Posterior cingulate gyrus (tissue), 11 donors: ENCODE measurements at regions not wholly inside any gene's neighbourhood (a gene's known extent, or its start where the extent isn't known, plus 50 kb on each side); places are given as distances from the start of the nearest gene placed in this dataset.
A peak's percentile ranks its signal among the peaks of the same experiment; 100 is the strongest.

ENCODE experiments used
- DNase-seq, 10 donors: peaks; one replicate each; pipeline versions ENCODE4 v3.0.0 to v3.0.0-alpha.2; 2020 to 2021; ENCODE audit warnings: mixed read lengths in 3 of 10
- intact Hi-C: fragments of 100-400 bp; cut with DNase I; formaldehyde crosslinking; loops from one replicate; pipeline ENCODE4 v1.15.1; 2023

DNA sequence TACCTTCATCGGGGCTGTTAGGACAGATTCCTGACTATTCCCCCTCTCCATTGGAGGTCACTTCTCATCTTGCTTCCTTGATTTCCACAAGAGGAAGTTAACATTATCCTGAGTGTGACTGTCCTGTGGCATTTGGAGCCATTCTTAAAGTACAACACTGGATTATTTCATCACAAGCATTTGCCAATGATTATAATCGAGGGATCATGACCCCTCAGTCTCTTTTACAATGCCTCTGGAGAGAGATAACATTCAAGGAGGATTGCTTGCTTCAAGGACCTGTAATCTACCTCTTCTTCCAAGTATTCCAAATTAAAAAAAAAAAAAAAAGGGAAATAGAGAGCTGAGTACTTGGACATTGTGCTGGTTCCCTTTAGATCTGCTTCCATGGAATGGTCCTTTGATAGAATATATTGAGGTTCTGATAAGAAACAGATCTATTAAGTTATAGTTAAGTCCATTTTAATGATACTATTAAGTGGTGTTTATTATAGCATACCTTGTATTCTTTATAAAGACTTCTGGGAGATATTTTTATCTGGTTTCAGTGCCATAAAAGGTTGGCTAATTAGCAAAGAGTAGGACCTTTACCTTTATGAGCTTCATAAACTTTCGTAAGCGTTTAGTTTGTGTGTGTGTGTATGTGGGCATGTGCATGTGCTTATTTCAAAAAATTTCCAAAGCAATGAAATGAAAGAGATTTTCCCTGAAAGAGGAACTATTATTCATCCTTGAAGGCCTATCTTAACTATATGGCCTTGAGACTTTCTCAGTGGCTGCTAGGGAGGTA, 469.1 kb downstream of the DHX35 start:
- DNase-seq: no peak
- intact Hi-C loops: no loop called here

DNA sequence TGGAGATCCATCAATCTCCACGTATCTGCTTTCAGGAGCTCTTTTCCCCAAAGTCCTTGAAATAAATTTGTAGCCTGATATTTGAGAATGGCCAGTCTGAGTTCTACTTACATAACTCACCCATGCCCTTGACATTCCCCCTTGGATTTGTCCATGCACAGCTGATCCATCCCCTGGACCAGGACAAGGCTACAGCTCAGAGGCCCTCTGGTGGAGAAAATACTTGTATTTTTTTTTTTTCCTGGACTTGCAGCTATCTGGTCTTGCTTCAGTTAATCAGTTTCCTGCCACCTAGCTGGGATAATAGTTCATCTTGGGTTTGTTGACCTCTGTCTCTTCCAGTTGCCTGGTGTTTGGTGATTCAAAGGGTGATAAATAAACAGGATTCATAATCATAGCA, 467.6 kb downstream of the DHX35 start:
- intact Hi-C loops: loop anchor here (1.0 kb wide), 1 partner anchor 160 kb away; no protein-coding TSS in a partner anchor
- no peak for DNase-seq

DNA sequence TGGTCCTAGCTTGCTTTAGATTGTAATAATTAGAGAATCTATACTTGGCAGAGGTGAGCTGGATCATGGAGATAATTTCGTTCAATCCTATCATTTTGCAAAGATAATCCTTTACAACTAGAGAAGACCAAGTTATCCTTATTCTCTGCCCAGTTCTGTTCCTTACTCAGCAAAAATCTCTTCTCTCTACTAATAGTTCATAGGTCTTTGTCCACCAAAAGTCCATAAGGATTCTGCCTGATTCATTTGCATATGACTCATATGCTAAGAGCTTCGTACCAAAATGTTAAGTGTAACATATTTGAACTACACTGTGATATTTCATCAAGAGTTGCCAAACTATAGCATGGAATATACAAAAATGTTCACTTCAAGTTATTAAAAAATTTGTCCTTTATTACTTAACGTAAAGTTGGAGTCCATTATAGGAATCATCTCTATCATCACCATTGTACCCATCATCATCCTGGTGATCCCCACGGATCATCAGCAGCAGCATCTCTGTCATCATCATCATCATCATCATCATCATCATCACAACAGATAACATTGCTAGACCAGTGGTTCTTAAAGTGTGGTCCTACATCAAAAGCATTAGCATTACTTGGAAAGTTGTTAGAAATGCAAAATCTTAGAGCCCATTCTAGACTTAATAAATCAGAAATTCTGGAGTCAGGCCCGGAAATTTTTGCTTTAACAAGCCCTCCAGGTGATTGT, 463.0 kb downstream of the DHX35 start:
- no peak for DNase-seq
- intact Hi-C loops: no loop called here

DNA sequence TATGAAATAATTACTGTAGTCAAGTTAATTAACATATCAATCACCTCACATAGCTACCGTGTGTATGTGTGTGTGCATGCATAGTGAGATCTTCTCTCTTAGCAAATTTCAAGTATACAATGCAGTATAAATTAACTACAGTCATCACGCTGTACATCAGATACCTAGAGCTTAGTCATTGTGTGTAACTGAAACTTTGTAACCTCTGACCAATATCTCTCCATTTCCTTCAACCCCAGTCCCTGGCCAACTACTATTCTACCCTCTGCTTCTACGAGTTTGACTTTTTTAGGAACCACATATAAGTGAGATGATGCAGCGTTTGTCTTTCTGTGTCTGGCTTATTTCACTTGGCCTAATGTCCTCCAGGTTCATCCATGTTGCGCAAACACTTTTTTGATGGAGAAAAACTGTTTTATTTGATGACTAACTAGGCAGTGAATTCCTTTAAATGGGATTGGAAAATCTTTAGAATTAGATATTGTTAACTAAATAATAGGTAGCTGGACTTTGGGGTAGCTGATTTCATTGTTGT, 459.5 kb downstream of the DHX35 start:
- intact Hi-C loops: no loop called here
- DNase-seq: no peak

DNA sequence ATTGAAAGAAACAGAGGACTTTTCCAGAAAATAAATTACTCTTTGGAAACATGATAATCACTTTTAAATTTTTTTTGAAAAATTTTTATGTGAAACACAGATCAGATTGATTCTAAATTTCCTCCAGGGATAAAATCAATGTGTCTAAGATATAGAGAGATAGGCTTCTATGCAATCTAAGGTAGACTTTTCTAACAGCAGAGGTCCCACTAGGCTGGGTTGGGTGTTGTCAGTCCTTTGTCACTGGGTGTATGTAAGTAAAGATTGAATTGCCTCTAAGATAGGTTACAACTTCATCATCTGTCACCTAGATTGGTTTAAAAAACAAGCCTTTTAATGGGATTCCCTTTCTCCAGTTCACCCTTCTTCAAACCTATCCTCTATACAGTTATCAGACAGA, 449.9 kb downstream of the DHX35 start:
- intact Hi-C loops: no loop called here
- DNase-seq: no peak

DNA sequence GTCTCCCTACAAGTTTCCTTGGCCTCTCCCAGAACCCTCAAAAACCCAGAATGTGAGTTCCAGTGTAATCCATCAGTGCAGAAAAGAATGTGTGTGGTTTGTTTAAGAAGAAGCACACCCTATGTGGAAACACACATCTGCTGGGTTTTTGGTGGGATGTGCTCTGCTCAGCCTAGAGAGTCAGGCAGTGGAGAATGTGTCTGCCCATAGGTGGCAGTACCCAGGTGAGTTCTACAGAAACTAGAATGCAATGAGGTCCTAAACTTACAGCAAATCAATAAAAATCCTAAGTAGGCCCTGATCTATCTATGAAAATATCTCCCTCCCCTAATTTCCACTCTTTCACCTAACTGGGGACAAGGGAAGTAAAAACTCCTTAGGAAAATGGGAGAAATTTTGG, 437.3 kb downstream of the DHX35 start:
- no peak for DNase-seq
- intact Hi-C loops: no loop called here

DNA sequence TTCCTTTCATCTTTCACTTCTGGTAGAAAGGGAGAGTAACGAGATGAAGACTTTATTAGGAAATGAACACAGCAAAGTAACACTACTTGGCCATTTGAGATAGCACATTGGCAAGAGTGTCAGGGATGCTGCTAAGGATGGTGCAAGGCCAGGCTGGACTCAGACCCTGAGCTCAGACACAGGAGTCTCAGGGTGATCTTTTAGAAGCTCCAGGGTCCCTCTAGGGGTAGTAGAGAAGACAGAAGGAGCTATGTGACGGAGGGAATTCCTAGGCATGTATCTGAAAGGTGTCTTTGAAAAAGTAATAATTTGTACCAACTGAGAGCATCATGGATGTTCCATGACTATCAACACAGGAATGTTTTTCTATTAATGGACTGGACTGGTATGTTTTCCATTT, 436.5 kb downstream of the DHX35 start:
- no peak for DNase-seq
- intact Hi-C loops: no loop called here

DNA sequence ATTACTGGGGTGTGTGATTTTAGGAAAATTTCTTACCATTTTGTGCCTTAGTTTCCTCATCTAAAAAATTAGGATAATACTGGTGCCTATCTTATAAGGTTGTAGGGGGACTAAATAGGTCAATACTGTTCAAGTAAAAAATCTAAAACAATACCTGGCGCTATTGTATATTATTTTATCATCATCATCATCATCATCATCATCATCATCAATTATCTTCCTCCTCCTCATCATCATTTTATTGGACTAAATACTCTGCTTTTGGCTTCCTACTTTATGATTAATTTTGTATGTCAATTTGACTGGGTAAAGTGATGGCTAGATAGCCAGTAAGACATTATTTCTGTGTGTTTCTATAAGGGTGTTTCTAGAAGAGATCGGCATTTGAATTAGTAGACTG, 435.5 kb downstream of the DHX35 start:
- intact Hi-C loops: no loop called here
- DNase-seq: no peak

DNA sequence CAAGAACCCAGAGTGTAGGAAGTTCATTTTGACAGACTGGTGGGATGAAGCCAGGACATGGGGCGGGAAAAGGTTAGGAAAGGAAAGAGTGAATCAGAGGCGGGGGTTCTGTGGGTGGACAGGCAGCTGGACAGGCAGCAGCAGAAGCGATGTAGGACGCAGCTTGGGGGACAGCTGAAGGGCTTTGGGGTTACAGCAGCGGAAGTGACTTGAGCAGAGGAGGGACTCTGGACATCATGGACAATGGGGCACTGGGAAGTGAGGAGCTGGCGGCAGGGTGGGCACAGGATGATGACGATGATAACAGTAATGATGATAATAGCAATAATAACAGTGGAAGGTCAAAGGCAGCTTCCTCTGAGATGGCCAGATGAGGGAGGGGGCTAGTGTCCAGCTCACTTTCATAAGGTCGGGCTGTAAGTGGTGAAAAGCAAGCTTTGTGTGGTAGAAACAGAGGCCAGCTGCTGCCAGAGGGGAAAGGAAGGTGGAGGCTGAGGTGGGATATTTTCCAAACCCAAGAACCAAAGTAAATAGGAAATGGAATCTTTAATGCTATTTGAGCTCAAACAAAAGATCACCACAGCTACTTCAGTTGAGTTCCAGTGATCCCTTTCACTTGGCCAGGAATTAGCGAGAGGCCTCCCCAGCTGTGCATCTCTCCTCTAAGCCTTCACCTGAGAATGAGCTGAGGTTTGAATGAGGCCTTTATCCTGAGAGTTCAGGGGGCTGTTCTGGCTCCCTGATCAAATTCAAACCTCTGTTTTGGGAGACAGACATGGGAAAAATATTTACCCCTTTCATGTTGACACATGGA, 433.5 kb downstream of the DHX35 start:
- no peak for DNase-seq

DNA sequence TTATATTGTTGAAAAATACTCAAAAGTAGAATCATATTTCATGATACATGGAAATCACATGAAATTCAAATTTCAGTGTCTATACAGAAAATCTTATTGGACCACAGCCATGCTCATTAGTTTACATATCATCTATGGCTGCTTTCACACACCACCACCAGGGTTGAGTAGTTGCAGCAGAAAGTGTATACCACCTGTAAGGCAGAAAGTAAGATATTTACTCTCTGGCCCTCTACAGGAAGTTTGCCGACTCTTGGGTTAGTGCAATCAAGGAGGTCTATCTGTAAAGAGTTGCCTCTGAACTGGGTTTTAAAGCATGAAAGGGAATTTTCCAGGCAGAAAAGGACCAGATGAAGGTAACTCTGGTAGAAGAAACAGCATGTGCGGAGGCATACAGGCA, 432.3 kb downstream of the DHX35 start:
- no peak for DNase-seq
- intact Hi-C loops: no loop called here

More for the DNA sequence above, 433.5 kb downstream of the DHX35 start:
- intact Hi-C loops: no loop called here

DNA sequence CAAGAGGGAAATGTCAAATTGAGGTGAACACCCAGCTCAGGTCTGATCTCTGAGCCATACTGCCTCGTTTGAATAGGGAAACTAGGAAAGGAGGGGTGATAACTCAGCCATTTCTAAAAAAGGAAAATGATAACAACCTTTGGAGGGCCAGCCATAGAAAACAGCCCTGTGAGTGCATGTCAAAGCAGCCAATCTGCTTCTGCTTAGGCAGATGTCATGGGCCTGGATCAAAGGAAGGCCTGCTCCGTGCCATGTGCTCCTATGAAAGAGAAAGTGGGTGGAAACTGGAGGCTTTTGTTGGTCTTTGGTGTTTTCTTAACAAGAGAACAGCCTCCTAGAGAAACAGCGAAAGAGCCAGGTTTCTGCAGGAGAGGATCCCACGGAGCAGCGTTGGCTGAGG, 428.0 kb downstream of the DHX35 start:
- DNase-seq: no peak
- intact Hi-C loops: no loop called here

DNA sequence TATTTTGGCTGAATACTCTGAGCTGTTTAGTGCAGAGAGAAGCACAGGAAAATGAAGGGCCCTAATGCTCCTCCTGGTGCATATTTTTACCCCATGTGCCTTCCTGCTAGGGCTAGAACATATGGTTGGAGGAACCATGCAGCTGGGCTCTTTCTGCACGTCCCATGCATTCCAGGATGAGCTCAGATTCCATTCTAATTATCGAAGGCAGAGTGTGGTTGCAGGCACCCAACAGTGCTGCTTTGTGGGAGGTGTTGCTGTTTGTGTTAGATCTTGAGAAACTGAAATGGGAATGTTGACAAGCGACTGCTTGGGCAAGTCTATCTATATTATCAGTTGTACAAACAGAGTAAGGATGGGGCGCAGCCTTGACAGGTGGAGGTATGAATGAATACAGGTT, 419.5 kb downstream of the DHX35 start:
- DNase-seq: peak in 7 of 10 donors; percentile 13 to 82 (median 35)
- intact Hi-C loops: no loop called here

DNA sequence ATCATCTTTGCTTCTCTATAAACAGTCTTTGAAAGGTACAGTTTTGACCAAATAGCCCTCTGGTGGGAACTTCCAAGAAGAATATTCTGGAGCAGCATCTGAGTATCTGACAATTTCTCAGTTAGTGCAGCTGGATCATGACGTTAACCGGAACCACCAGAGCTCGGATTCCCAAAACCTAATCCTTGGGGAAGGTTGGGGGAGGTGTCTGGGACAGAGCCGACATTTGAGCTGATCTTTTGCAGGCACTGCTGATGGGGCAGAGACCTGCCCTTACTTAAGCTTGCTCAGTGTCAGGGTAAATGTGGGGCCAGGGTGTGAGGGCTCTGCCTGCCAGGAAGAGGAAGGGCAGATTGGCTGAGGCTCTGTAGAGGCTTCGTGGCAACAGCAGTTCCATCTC, 416.6 kb downstream of the DHX35 start:
- no peak for DNase-seq
- intact Hi-C loops: no loop called here

DNA sequence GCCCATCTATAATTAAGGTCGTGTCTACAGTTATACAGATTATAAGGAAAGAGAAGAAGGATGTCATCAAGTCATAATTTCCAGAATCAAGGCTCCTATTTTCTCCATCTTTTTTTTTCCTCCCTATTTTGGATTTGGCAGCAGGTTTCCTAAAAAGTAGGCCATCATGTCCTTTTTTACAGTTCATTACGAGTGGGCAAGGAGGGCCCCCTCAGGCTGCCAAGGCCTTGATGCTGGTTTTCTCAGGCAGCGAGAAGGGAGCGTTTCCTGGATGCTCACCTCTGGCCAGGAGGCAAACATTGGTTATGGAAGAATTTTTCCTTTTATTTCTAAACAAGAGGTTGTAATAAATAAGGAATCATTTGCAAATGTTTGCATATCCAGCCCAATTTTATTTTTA, 414.6 kb downstream of the DHX35 start:
- peak in 2 of 10 donors; percentile 64 to 74 for DNase-seq
- intact Hi-C loops: no loop called here

DNA sequence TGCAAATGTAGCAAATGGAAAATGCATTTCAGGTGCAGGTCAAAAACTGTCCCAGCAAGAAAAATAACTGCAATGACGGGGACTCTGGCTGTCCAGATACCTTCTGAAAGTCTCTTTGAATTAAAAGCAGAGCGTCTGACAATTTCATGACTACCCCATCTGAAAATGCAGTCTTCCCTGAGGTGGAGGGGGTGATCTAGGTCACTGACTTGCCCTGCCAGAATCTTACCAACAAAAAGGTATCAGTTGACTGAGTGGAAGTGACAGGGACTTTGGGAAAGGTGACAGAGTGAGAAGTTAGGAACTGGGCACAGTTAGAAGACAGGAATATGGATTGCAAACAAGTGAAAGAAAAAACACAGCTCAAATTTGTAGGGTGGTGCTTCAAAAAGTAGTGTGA, 402.2 kb downstream of the DHX35 start:
- DNase-seq: no peak
- intact Hi-C loops: no loop called here

DNA sequence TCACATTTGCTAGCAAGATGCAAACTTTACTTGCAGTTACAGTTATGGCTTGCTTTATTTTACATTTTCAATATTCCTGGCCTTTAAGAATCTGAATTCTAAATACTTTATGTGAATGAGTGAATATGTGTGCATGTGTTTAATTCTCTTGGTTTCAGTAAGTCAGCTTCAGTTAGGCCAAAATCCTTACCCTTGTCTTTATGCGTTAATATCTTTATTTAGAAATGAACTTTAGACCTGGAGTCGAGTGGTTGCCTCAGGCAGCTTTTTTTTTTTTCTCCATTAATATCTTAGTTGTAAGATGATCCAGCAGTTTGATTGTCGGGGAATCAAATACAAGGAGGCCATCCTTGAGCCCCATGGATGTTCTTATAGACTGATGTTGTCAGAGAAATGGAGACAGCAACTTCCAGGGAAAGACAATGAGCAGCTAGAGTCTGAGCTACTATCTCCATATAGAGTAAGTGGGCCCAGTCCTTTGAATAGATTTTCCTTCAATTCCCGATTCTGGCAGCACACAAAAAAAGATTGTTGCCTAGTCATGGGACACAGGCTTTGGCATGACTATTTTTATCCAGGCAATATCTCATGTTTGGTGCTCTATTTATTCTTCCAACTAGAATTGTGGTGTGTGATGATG, 398.0 kb downstream of the DHX35 start:
- no peak for DNase-seq

DNA sequence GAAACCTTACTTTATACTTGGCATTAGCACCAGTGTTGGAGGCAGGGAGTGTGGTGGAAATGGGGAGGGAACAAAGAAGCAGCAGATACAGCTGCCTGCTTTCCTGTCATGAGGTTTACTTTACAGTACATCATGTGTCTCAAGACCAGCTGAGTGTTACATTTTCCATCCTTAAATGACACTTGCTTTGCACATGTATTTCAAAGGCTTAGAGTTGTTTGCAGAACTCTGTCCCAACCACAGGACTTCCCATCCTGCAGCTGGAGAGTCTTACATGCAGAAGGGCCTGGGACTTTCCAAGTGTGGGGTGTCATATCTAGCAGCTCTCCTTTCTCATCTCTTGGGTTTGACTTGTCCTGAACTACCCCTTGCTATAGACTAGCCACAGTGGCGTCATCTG, 395.9 kb downstream of the DHX35 start:
- intact Hi-C loops: loop anchor here (10.0 kb wide), 1 partner anchor 47 kb away; no protein-coding TSS in a partner anchor
- DNase-seq: no peak

More for the DNA sequence above, 398.0 kb downstream of the DHX35 start:
- intact Hi-C loops: loop anchor here (10.0 kb wide), 1 partner anchor 45 kb away; no protein-coding TSS in a partner anchor

DNA sequence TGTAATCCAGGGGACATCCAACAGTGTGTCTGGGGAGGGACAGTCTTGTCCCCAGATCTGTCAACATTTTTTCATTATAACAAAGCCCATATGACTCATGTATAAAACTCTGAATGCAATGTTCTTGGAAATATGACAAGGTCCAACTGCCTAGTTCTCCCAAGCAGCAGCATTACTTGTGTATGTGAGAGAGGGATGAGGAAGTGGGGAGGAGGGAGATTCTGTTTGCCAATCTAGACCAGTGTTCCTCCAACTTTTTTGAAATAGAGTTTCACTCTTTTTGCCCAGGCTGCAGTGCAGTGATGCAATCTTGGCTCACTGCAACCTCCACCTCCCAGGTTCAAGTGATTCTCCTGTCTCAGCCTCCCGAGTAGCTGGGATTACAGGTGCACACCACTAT, 394.8 kb downstream of the DHX35 start:
- intact Hi-C loops: loop anchor here (10.0 kb wide), 1 partner anchor 48 kb away; no protein-coding TSS in a partner anchor
- DNase-seq: no peak

DNA sequence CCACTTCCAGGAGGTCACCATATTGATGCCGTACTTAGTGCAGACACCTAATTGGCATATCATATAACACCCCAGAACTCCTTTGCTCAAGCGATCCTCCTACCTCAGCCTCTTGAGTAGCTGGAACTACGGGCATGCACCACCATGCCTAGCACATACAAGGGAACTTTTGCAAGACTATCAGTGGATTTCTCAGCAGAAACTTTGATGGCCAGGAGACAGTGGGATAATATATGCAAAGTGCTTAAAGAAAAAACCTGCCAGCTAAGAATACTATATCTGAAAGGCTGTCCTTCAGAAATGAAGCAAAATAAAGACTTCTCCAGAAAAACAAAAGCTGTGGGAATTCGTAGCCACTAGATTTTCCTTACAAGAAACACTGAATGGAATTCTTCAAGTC, 387.1 kb downstream of the DHX35 start:
- DNase-seq: no peak
- intact Hi-C loops: no loop called here

DNA sequence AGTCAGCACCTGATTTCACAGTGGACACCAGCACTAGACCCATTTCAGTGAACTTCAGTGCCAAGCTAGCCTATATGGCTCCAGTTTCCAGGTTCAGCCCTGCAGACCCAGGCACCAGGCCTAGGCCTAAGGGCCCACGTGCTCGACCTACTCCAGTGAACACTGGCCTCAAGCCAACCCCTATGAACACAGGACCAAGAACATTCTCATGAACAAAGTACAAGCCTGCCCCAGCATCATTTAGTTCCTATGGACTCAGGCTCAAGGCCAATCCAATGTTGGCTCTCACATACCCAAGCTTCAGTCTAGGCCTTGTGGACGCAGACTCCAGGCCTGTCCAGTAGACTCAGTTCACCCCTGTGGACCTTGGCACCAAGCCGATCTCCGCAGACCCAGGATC, 385.5 kb downstream of the DHX35 start:
- intact Hi-C loops: no loop called here
- no peak for DNase-seq
